ENCODE measurements at regions not wholly inside any gene's neighbourhood (a gene's known extent, or its start where the extent isn't known, plus 50 kb on each side); places are given as distances from the start of the nearest gene placed in this dataset.

- TF ChIP-seq CTCF (conservative IDR thresholded peaks at IDR 0.05; ENCODE audit: low read depth, low read length): no peak
- TF ChIP-seq EZH2 (IDR thresholded peaks at IDR 0.05; ENCODE audit: borderline replicate concordance, low read depth, low read length, poor library complexity, severe bottlenecking): no peak
Measured at GRCh38 chr3:20394243-20394642, 208.2 kb upstream of the SGO1 start.

Data from A673 (cell line).